GM18511 (cell line): ENCODE measurements at regions not wholly inside any gene's neighbourhood (a gene's known extent, or its start where the extent isn't known, plus 50 kb on each side); places are given as distances from the start of the nearest gene placed in this dataset.
A peak's percentile ranks its signal among the peaks of the same experiment; 100 is the strongest.

Experiments used
- ATAC-seq: cut with Tn5 transposase; IDR thresholded peaks from one replicate; pipeline ENCODE4 v1.9.1; 2021; ENCODE audit warnings: mild to moderate bottlenecking, moderate library complexity; ENCODE audit not compliant: unreplicated experiment

GRCh38 chr10:88023676-88024075 is 160.3 kb downstream of the PTEN start:
- no peak for ATAC-seq

DNA sequence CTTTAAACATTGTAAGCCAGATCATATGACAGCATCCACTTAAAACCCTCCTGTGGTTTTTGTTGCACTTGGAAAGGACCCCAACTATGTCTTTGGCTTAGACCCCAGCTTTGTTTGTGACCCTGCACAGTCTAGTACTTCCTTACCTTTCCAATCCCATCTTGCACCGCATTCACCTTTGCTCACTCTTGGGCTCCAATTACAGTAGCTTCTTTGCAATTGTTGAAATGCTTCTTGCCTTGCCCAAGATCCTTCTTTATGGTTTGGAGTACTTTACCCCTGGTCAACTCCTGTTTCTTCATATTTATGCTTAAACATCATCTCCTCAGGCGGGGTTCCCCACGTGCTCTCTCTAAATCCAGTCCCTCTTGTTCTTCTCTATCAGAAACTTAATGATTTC is 162.6 kb downstream of the PTEN start:
- ATAC-seq = no peak

DNA sequence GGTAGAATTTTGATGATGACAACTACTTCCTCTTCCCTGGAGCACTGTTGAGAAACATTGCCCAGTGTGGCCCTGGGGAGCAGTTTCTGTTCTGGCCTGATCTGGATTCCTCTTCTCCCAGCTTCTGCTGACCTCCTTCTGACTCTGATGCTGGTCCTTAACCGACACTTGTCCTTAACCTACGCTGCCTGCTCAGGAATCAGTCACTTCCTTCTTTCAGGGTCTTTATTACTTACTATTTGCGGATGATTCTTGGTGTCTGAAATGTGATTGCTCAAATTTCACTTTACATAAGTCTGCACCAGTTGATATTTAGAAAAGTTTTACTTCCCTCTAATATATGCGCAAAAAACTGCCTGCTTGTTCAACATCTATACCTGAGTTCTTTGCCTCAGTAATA is 164.1 kb downstream of the PTEN start:
- ATAC-seq = peak; percentile 60

- ATAC-seq = peak; percentile 29
Measured at GRCh38 chr10:88028072-88028471, 164.6 kb downstream of the PTEN start.

- ATAC-seq = peak; percentile 23
Measured at GRCh38 chr10:88028654-88029053, 165.2 kb downstream of the PTEN start.

GRCh38 chr10:88032566-88032965 is 169.1 kb downstream of the PTEN start:
- no peak for ATAC-seq

GRCh38 chr10:88033385-88033784 is 170.0 kb downstream of the PTEN start:
- ATAC-seq = no peak

DNA sequence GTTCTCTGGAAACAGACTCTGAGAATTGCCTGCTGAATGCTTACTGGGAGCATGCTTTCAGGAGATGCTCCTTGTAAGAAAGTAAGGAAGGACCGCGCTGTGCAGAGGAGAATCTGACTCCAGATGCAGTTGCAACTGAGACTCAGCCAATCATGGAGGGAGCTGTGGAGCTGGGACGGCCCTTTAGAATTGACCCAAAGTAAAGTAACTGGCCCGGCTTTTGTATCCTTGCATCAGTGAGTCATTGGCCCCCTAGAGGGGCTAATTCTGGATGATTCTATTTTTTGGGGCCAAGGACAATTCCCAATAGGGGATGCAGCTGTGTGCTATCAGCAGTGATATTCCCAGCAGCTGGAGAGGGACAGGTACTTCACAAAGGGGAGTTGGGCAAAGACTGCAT is 170.4 kb downstream of the PTEN start:
- no peak for ATAC-seq

DNA sequence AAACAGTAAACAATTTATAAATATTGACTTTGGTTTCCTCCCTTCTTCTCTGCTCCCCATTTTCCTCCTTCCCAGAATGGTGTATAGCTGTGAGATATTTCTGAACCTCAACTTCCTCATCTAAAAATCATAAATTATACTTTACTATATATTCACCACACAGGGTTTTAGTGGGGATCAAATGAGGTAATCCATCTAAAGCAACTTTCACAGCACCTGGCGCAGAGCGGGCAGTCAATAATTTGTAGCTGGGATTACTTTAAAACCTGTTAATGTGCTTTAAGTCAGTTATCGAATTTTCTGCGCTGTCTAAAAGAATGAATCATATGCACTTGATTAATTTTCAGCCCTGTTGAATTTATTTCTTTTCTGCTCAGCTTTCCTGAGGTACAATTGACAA is 172.7 kb downstream of the PTEN start:
- ATAC-seq = no peak

GRCh38 chr10:88037623-88038022 is 174.2 kb downstream of the PTEN start:
- no peak for ATAC-seq

DNA sequence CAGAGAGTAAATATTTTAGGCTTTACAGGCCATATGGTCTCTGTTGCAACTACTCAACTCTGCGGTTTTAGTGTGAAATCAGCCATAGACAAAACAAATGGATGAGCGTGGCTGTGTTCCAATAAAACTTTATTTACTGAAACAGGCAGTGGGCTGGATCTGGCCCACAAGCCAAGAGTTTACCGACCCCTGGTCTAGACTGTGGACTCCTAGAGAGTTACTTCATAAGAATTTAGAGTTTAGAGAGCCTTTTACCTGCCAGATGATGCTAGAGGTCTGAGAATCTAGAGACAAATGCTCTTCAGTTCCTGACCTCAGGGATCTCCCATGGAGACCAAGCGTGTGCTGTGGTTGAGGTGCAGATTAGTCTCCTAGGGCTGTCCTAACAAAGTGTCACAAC is 174.8 kb downstream of the PTEN start:
- ATAC-seq = no peak

DNA sequence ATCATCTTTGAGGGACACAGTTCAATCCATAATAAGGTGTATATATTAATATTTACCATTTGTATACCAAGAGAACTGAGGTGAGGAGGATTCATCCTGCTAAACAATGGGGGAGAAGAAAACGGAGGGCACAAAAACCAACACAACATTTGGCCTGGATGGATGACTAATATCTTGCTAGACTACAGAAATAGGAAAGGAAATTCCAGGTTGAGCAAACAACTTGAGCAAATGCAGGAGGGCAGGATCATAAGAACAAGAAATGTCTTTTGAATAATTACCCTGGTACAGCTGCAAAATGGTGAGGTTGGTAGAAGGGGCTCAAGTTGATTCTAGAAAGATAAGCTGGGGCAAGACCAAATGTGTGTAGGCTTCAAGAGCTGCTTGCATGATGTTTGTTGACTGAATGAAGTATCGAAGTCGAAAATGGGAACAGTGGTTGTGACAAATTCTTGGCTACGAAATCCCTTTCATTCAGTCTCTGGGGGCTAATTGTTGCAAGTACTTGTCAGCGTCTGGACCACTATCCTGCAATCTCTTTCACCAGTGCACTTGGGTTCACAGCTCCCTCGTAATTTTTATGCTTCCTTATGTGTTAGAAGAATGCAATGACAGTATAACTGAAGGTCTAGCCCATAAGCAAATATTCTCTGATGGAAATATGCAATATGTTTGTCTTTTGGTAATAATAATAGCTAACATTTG is 176.2 kb downstream of the PTEN start:
- ATAC-seq = no peak

- ATAC-seq = no peak
Measured at GRCh38 chr10:88041243-88042159, 178.1 kb downstream of the PTEN start.

GRCh38 chr10:88042160-88043100 is 179.0 kb downstream of the PTEN start:
- ATAC-seq = no peak

- ATAC-seq = no peak
Measured at GRCh38 chr10:88045096-88045495, 181.7 kb downstream of the PTEN start.

- ATAC-seq = no peak
Measured at GRCh38 chr10:88045656-88046415, 182.4 kb downstream of the PTEN start.

DNA sequence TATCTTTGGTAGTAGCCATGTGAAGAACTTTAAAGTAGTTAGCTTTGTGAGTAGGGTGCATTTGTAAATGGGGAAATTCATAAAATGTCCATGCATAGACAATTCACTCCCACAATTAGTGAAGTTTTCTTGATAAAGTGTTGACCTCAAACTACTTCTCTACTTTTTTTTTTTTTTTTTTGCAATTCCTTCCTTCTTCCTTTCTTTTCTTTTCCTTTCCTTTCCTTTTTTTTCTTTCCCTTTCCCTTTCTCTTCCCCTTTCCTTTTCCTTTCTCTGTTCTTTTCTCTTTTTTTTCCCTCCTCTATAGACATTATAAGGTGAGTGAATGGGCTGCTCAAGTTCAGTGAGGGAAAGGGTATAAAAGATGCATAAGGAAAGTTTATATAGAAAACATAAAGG is 184.2 kb downstream of the PTEN start:
- no peak for ATAC-seq

- ATAC-seq = no peak
Measured at GRCh38 chr10:88048312-88048711, 184.9 kb downstream of the PTEN start.

DNA sequence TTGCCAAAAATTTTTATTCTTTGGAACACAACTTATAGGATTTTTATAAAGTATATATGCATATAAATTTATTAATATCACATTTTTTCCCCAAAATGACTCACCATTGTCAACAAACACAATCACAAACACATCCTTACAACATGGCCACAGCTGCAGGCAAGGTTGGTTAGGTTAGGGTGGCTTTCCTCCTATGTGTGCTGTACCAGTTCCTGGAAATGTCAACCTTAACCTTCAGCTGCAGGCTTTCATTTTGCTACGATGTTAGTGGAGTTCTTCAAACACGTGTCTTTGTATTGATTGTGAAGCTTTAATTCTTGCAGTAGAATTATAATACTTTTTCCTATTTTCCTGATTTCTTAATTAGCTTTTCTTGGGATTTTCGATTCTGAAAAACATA is 185.8 kb downstream of the PTEN start:
- ATAC-seq = no peak

DNA sequence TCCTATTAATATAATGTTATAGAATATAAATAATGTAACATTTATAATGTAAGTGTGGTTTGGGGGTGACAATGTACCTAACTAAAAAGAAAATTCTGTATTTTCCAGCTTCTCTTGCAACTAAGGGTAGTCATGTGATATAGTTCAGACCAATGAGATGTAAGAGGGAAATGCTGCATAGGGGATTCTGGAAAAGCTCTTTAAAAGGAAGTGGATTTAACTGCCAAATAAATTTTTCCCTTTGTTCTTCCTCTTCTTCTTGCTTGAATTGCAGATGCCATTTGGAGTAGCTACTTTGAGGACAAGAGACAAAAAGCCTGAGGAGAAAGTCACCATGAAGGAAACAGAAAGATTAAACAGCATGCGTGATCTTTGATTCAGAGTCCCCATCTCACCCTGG is 194.3 kb downstream of the PTEN start:
- ATAC-seq = no peak
